ENCODE measurements at regions not wholly inside any gene's neighbourhood (a gene's known extent, or its start where the extent isn't known, plus 50 kb on each side); places are given as distances from the start of the nearest gene placed in this dataset.

- TF ChIP-seq CTCF (conservative IDR thresholded peaks at IDR 0.05 in 1 of 2, IDR thresholded peaks at IDR 0.05 in 1 of 2; ENCODE audit: low read depth in 1 of 2, low read length in 2 of 2) (no peak), EZH2 (IDR thresholded peaks at IDR 0.05; ENCODE audit: low read length, missing control alignments) (no peak)
These were observed 146.7 kb downstream of the CHIC2 start for GRCh38 chr4:53917729-53918128.
